IPS-20b (cell line): ENCODE measurements at regions not wholly inside any gene's neighbourhood (a gene's known extent, or its start where the extent isn't known, plus 50 kb on each side); places are given as distances from the start of the nearest gene placed in this dataset.
"Not testable (repeated sequence)": the region's sequence is repeated elsewhere in the genome, so short reads cannot be mapped to it uniquely, and the experiment has no call there.

ENCODE experiments used
- H3K27ac ChIP-seq: one replicate; pipeline ENCODE4 v1.5.1; 2013; ENCODE audit warnings: low read length
- H3K27me3 ChIP-seq: 2 replicates; pipeline ENCODE4 v1.6.1; 2013; ENCODE audit warnings: mild to moderate bottlenecking, low read length, inconsistent platforms; ENCODE audit not compliant: insufficient read depth
- H3K36me3 ChIP-seq: 2 replicates; pipeline ENCODE4 v1.6.1; 2013; ENCODE audit warnings: low read depth, mild to moderate bottlenecking, inconsistent platforms, low read length, moderate library complexity; ENCODE audit not compliant: insufficient read depth
- H3K4me1 ChIP-seq: 2 replicates; pipeline ENCODE4 v1.6.1; 2013; ENCODE audit warnings: mild to moderate bottlenecking, control low read depth, inconsistent platforms, low read length, moderate library complexity; ENCODE audit not compliant: insufficient read depth
- H3K4me3 ChIP-seq: 2 replicates; pipeline ENCODE4 v1.5.1; 2013; ENCODE audit warnings: mild to moderate bottlenecking, low read length, inconsistent platforms
- H3K9ac ChIP-seq: 2 replicates; pipeline ENCODE4 v1.6.1; 2013; ENCODE audit warnings: low read depth, mild to moderate bottlenecking, inconsistent platforms, low read length, moderate library complexity
- H3K9me3 ChIP-seq: 2 replicates; pipeline ENCODE4 v1.6.1; 2013; ENCODE audit warnings: mild to moderate bottlenecking, low read depth, low read length, inconsistent platforms; ENCODE audit not compliant: insufficient read depth

DNA sequence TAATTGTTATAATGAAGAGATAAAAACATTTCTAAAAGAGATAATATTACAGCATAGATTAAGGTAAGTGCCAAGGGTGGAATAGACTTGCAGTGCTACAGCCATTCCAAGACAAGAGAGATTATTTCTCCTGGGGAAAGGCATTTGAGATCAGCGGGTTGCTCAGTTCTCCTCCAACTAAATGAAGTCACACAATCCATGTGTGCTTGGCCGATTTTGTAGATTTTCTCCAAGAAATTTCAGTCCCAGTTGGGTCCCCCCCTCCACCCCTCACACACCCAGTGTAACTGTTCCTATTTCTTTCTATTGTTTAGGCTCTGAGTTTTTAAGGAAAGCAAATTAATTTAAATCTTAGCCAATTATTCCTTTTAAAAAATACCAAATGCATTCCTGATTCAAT lies 315.1 kb downstream of the GOLGA6L6 start:
- H3K27ac ChIP-seq, H3K27me3 ChIP-seq, H3K4me1 ChIP-seq, H3K9ac ChIP-seq, H3K4me3 ChIP-seq, H3K36me3 ChIP-seq: not testable (repeated sequence)
- H3K9me3 ChIP-seq, result peaks cover 46% of the 10 kb centered on the region

DNA sequence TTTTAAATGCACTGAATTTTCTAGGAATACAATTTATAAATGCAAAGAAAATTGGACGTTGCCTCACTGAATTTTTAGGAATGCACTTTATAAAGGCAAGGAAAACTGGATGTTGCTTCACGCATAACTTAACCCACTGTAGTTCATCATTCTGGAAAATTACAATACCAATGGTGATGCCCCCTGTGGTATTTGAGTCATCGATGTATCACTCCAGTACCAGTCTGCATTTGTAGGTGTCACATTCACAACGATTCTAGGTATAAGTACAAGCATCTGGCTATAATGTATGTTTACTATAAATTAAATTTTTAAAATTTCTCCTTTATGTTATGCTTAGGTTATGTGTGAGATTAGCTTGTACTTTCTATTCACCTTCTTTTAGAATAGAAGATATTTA lies 320.5 kb downstream of the GOLGA6L6 start:
- not testable (repeated sequence) for H3K4me1 ChIP-seq, H3K36me3 ChIP-seq, H3K4me3 ChIP-seq, H3K27me3 ChIP-seq, H3K27ac ChIP-seq, H3K9ac ChIP-seq
- H3K9me3 ChIP-seq, result peaks cover 52% of the 10 kb centered on the region

DNA sequence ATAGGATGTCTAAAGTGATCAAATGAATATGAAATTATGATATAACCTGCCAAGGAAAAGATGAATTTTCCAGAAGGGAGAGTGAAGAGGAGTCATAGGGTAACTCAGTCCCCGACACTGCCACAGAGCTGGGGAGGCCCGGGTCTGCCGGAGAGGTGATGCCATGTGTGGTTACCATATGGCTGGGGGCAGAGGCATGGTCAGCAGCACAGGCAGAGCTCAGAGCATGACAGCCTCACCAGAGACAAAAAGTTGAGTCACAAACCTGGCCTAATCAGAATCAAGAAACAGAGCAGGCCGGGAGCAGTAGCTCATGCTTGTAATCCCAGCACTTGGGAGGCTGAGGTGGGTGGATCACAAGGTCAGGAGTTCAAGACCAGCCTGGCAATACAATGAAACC lies 322.4 kb downstream of the GOLGA6L6 start:
- H3K9me3 ChIP-seq, result peaks cover 46% of the 10 kb centered on the region
- not testable (repeated sequence) for H3K4me1 ChIP-seq, H3K36me3 ChIP-seq, H3K27me3 ChIP-seq, H3K27ac ChIP-seq, H3K9ac ChIP-seq, H3K4me3 ChIP-seq

DNA sequence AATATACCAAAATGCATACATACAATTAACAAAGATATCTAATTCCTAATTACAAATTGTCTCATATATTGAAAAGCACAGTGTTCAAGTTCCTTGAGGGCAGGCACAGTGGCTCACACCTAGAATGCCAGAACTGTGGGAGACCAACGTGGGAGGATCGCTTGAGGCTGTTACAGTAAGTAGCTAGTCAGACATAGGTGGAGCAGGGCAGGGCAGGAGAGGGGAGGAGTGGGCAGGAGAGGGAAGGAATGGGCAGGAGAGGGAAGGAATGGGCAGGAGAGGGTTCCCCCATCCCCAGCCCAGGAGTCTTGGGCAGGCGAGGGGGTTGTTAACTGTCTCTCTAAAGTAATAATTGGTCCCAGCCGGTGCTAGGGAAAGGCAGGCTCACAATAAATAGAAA lies 325.9 kb downstream of the GOLGA6L6 start:
- not testable (repeated sequence) for H3K9ac ChIP-seq, H3K4me3 ChIP-seq, H3K27ac ChIP-seq, H3K4me1 ChIP-seq, H3K36me3 ChIP-seq, H3K27me3 ChIP-seq
- H3K9me3 ChIP-seq, result peaks cover 59% of the 10 kb centered on the region

DNA sequence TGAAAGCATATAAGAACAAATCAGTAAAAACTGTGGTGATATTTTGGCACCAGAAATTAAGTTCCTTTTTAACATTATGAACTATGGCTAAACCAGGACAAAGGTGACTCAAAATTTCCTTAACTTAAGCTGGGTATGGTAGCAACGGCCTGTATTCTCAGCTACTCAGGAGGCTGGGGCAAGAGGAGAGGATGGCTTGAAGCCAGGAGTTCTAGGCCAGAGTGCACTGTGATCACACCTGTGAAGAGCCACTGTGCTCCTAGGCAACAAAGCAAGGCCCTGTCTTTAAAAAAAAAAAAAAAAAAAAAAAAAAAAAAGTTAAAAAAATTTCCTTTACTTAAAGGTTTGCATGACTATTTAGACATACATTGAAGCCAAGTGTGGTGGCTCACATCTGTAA lies 327.5 kb downstream of the GOLGA6L6 start:
- H3K36me3 ChIP-seq, H3K4me1 ChIP-seq, H3K27me3 ChIP-seq, H3K9ac ChIP-seq, H3K4me3 ChIP-seq, H3K27ac ChIP-seq: not testable (repeated sequence)
- H3K9me3 ChIP-seq, result peaks cover 59% of the 10 kb centered on the region

DNA sequence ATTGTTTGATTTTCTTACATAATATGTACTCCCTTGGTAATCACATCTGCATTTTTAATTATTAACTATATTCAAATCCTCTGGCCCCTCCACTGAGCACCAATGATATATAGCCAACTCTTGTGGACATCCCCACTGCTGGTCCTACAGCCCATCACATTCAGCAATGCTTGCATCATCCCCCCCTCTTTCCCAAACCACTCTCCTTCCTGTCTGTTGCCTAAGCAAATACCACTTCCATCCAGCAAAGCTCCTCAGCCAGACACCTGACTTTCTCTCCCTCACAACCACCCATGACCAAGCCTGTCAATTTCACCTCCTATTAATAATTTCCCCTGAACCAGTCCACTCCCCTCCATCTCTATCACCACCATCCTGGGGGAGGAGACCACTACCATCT lies 330.1 kb downstream of the GOLGA6L6 start:
- not testable (repeated sequence) for H3K36me3 ChIP-seq, H3K27me3 ChIP-seq, H3K27ac ChIP-seq, H3K4me1 ChIP-seq, H3K9ac ChIP-seq, H3K4me3 ChIP-seq
- peaks cover 55% of the 10 kb centered on the region for H3K9me3 ChIP-seq

DNA sequence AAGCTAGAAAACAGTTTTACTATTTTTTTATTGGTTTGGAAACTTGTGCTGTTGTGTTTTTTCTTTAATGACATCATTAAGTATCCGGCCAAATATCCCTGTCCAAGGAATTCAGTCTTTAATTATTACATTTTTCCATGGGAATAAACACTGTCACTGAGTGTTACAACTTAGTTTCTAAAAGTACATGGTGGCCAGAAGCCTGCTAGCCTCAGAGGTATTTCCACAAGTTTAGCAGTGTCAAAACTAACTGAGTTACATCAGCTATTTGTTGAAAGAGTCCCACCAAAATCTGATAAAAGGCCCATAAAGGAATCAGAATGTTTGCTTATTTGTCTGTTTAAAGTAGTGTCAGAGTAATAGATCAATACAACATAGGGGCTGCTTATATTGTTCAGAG lies 331.6 kb downstream of the GOLGA6L6 start:
- not testable (repeated sequence) for H3K27me3 ChIP-seq, H3K4me1 ChIP-seq, H3K27ac ChIP-seq, H3K9ac ChIP-seq, H3K4me3 ChIP-seq, H3K36me3 ChIP-seq
- H3K9me3 ChIP-seq, result peaks cover 58% of the 10 kb centered on the region

DNA sequence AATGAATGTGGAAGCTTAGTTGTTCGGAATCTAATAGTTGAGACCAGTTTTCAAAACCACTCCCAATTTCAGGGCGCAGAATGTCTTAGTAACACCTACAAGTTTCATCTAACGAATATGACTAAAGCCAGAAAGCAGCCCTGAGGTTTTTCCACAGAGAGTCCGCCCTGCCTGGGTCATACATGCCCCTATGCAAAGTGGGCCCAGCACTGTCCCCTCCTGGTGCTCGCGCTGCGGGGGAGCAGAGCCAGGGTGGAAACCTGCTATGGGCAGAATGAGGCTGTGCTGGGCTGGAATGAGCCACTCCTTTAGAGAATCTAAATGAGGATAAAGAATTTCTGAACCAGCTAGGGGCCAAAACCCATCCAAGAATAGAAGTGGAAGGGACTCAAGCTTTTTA lies 334.0 kb downstream of the GOLGA6L6 start:
- peaks cover 61% of the 10 kb centered on the region for H3K9me3 ChIP-seq
- not testable (repeated sequence) for H3K4me1 ChIP-seq, H3K9ac ChIP-seq, H3K27me3 ChIP-seq, H3K4me3 ChIP-seq, H3K36me3 ChIP-seq, H3K27ac ChIP-seq

DNA sequence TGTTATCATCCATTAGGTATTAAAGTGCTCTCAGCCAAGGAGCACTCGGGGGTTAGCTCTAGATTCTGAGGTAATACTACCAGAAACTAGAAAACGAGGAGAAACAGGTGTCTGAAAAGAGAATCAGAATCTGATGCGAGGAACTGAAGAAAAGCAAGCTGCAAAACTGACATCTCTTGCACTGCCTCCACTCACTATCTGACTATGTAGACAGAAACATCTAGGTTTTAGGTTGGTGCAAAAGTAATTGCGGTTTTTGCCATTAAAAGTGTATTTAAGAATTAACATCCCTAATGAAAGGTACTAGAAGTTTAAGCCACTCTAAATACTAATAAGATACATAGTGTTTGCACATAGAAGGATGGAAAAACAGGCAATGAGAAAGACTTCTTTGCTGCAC lies 334.4 kb downstream of the GOLGA6L6 start:
- H3K4me3 ChIP-seq, H3K36me3 ChIP-seq, H3K4me1 ChIP-seq, H3K9ac ChIP-seq, H3K27me3 ChIP-seq, H3K27ac ChIP-seq: not testable (repeated sequence)
- peaks cover 58% of the 10 kb centered on the region for H3K9me3 ChIP-seq

DNA sequence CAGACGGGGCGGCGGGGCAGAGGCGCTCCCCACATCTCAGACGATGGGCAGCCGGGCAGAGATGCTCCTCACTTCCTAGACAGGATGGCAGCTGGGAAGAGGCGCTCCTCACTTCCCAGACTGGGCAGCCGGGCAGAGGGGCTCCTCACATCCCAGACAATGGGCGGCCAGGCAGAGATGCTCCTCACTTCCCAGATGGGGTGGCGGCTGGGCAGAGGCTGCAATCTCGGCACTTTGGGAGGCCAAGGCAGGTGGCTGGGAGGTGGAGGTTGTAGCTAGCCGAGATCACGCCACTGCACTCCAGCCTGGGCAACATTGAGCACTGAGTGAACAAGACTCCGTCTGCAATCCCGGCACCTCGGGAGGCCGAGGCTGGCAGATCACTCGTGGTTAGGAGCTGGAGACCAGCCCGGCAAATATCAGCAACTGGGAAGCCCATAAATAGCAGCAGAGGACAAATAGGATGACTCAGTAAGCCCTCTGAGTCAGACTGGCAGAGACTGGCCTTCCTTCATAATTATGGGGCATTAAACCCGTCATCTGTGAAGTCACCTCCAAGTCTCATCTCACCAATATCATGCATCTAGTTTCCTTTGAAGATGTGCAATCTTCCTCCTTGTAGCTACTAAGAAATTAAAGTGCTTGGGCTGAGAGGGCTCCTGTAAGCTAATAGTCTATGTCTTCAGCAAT lies 337.3 kb downstream of the GOLGA6L6 start:
- not testable (repeated sequence) for H3K4me3 ChIP-seq, H3K36me3 ChIP-seq, H3K27me3 ChIP-seq, H3K27ac ChIP-seq, H3K9ac ChIP-seq, H3K4me1 ChIP-seq
- peaks cover 51% of the 10 kb centered on the region for H3K9me3 ChIP-seq

DNA sequence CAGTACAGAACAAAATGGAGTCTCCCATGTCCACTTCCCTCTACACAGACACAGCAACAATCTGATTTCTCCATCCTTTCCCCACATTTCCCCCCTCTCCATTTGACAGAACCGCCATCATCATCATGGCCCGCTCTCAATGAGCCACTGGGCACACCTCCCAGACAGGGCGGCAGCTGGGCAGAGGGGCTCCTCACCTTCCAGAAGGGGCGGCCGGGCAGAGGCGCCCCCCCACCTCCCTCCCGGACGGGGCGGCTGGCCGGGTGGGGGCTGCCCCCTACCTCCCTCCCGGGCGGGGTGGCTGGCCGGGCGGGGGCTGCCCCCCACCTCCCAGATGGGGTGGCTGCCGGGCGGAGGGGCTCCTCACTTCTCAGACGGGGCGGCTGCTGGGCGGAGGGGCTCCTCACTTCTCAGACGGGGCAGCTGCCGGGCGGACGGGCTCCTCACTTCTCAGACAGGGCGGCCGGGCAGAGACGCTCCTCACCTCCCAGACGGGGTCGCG lies 337.9 kb downstream of the GOLGA6L6 start:
- peaks cover 51% of the 10 kb centered on the region for H3K9me3 ChIP-seq
- not testable (repeated sequence) for H3K4me3 ChIP-seq, H3K36me3 ChIP-seq, H3K27ac ChIP-seq, H3K27me3 ChIP-seq, H3K9ac ChIP-seq, H3K4me1 ChIP-seq

DNA sequence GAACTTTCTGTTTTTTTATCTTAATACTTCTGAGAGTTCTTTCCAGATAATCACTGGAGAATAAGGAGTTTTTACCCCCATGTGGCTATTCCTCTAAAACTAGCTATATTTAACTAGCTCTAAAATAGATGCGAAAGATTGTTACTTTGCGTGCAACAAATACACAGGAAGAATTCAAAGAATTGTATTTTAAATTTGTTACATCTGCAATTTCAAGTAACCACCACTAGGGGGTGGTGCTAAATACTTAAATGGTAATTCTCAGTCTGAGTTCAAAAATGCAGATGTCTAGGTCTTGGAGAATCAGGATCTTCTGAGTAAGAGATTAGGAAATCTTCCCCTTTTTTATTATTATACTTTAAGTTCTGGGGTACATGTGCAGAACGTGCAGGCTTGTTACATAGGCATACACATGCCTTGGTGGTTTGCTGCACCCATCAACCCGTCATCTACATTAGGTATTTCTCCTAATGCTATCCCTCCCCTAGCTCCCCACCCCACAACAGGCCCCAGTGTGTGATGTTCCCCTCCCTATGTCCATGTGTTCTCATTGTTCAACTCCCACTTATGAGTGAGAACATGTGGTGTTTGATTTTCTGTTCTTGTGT lies 346.9 kb downstream of the GOLGA6L6 start:
- not testable (repeated sequence) for H3K4me3 ChIP-seq, H3K4me1 ChIP-seq, H3K36me3 ChIP-seq, H3K27ac ChIP-seq, H3K9ac ChIP-seq, H3K27me3 ChIP-seq
- H3K9me3 ChIP-seq, result peaks cover 17% of the 10 kb centered on the region
